ENCODE measurements at regions not wholly inside any gene's neighbourhood (a gene's known extent, or its start where the extent isn't known, plus 50 kb on each side); places are given as distances from the start of the nearest gene placed in this dataset.
"Not testable (repeated sequence)": the region's sequence is repeated elsewhere in the genome, so short reads cannot be mapped to it uniquely, and the experiment has no call there.

GRCh38 chr6:48990739-48991138 lies 472.3 kb downstream of the MMUT start:
- H3K27me3 ChIP-seq (ENCODE audit: insufficient read depth, poor library complexity, severe bottlenecking), result no peaks in the 10 kb centered on the region
- no peak for DNase-seq (ENCODE audit: low read depth in 1 of 2, low spot score in 1 of 2)
- TF ChIP-seq POLR2AphosphoS5 (IDR thresholded peaks at IDR 0.05; ENCODE audit: low read depth), result no peak
- TF ChIP-seq CTCF (IDR thresholded peaks at IDR 0.05; ENCODE audit: insufficient read depth, low read length), result no peak
- H3K4me3 ChIP-seq (replicated peaks; ENCODE audit: insufficient read depth, low read length), result no peak overlapping the region
- H3K27ac ChIP-seq (replicated peaks), result no peak overlapping the region

- Histone ChIP-seq H3K27me3 (ENCODE audit: insufficient read depth, poor library complexity, severe bottlenecking) (no peaks in the 10 kb centered on the region), H3K27ac (replicated peaks) (no peak overlapping the region), H3K4me3 (replicated peaks; ENCODE audit: insufficient read depth, low read length) (no peak overlapping the region)
- no peak for TF ChIP-seq POLR2AphosphoS5 (IDR thresholded peaks at IDR 0.05; ENCODE audit: low read depth)
- no peak for TF ChIP-seq REST (IDR thresholded peaks at IDR 0.05; ENCODE audit: insufficient replicate concordance, low read depth)
- no peak for TF ChIP-seq CTCF (IDR thresholded peaks at IDR 0.05; ENCODE audit: insufficient read depth, low read length)
- no peak for TF ChIP-seq GABPA (IDR thresholded peaks at IDR 0.05; ENCODE audit: low read depth)
- TF ChIP-seq SPI1 (IDR thresholded peaks at IDR 0.05; ENCODE audit: borderline replicate concordance, low read depth), result no peak
- DNase-seq (ENCODE audit: low read depth in 1 of 2, low spot score in 1 of 2), result no peak
These were observed 476.2 kb downstream of the MMUT start for GRCh38 chr6:48986845-48987244.

GRCh38 chr6:48986105-48986504 lies 476.9 kb downstream of the MMUT start:
- Histone ChIP-seq H3K27ac (replicated peaks) (no peak overlapping the region), H3K4me3 (replicated peaks; ENCODE audit: insufficient read depth, low read length) (no peak overlapping the region), H3K27me3 (ENCODE audit: insufficient read depth, poor library complexity, severe bottlenecking) (no peaks in the 10 kb centered on the region)
- no peak for DNase-seq (ENCODE audit: low read depth in 1 of 2, low spot score in 1 of 2)
- no peak for TF ChIP-seq POLR2AphosphoS5 (IDR thresholded peaks at IDR 0.05; ENCODE audit: low read depth)
- no peak for TF ChIP-seq SPI1 (IDR thresholded peaks at IDR 0.05; ENCODE audit: borderline replicate concordance, low read depth)
- TF ChIP-seq CTCF (IDR thresholded peaks at IDR 0.05; ENCODE audit: insufficient read depth, low read length), result no peak
- no peak for TF ChIP-seq REST (IDR thresholded peaks at IDR 0.05; ENCODE audit: insufficient replicate concordance, low read depth)
- TF ChIP-seq GABPA (IDR thresholded peaks at IDR 0.05; ENCODE audit: low read depth), result no peak

- DNase-seq (ENCODE audit: low read depth in 1 of 2, low spot score in 1 of 2), result no peak
- Histone ChIP-seq H3K4me3 (replicated peaks; ENCODE audit: insufficient read depth, low read length) (no peak overlapping the region), H3K27ac (replicated peaks) (no peak overlapping the region), H3K27me3 (ENCODE audit: insufficient read depth, poor library complexity, severe bottlenecking) (no peaks in the 10 kb centered on the region)
- TF ChIP-seq GABPA (IDR thresholded peaks at IDR 0.05; ENCODE audit: low read depth) (no peak), REST (IDR thresholded peaks at IDR 0.05; ENCODE audit: insufficient replicate concordance, low read depth) (no peak), POLR2AphosphoS5 (IDR thresholded peaks at IDR 0.05; ENCODE audit: low read depth) (no peak), CTCF (IDR thresholded peaks at IDR 0.05; ENCODE audit: insufficient read depth, low read length) (no peak), SPI1 (IDR thresholded peaks at IDR 0.05; ENCODE audit: borderline replicate concordance, low read depth) (no peak)
These were observed 478.0 kb downstream of the MMUT start for GRCh38 chr6:48985025-48985424.

GRCh38 chr6:48983968-48984367 lies 479.1 kb downstream of the MMUT start:
- not testable (repeated sequence) for H3K27ac ChIP-seq (replicated peaks); H3K27me3 ChIP-seq (ENCODE audit: insufficient read depth, poor library complexity, severe bottlenecking); DNase-seq (ENCODE audit: low read depth in 1 of 2, low spot score in 1 of 2); H3K4me3 ChIP-seq (replicated peaks; ENCODE audit: insufficient read depth, low read length)
